LNCAP (cell line): ENCODE measurements at regions not wholly inside any gene's neighbourhood (a gene's known extent, or its start where the extent isn't known, plus 50 kb on each side); places are given as distances from the start of the nearest gene placed in this dataset.

Experiments used
- TF ChIP-seq, protein P1 (sequence below): fragments of 450-650 bp; IDR thresholded peaks from 2 replicates; pipeline ENCODE4 v1.5.1; 2017; ENCODE audit warnings: mild to moderate bottlenecking

- TF ChIP-seq, protein P1, sequence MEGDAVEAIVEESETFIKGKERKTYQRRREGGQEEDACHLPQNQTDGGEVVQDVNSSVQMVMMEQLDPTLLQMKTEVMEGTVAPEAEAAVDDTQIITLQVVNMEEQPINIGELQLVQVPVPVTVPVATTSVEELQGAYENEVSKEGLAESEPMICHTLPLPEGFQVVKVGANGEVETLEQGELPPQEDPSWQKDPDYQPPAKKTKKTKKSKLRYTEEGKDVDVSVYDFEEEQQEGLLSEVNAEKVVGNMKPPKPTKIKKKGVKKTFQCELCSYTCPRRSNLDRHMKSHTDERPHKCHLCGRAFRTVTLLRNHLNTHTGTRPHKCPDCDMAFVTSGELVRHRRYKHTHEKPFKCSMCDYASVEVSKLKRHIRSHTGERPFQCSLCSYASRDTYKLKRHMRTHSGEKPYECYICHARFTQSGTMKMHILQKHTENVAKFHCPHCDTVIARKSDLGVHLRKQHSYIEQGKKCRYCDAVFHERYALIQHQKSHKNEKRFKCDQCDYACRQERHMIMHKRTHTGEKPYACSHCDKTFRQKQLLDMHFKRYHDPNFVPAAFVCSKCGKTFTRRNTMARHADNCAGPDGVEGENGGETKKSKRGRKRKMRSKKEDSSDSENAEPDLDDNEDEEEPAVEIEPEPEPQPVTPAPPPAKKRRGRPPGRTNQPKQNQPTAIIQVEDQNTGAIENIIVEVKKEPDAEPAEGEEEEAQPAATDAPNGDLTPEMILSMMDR = no peak
Observed at GRCh38 chr5:123885081-123885480, 373.1 kb downstream of the CSNK1G3 start.

- TF ChIP-seq, protein P1 = no peak
Observed at GRCh38 chr5:123882965-123883345, 371.0 kb downstream of the CSNK1G3 start.

DNA sequence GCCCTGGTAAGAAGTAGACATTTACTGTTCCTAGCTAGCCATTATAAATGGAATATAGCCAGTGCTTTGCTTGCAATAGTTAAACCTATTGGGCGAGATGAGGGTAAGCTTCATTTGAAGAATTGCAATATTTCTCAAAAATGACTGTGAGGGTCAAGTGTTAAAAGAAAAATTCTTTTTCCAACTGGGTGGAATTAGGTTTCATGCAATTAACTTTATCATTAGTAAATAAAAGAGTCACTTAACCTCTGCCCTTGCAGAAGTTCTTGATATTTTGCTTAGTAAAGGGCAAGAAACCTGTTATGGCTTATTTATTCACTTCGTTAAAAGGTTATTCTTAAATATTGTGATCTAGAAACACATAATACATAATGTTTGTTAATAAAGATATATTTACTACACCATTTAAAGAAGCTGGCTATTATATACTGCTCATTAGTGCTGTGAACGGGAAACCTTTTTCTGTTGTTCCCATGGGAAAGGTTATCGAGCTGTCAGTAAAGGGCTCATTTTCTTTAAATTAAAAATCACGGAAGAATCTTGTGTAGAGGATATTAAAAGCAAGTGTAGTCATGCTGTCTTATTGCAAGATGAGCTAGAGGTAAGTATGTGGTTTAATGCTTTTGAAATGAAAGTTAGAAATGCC lies 370.5 kb downstream of the CSNK1G3 start:
- TF ChIP-seq, protein P1 = no peak

- TF ChIP-seq, protein P1 = no peak
Observed at GRCh38 chr5:123881759-123882244, 369.8 kb downstream of the CSNK1G3 start.

DNA sequence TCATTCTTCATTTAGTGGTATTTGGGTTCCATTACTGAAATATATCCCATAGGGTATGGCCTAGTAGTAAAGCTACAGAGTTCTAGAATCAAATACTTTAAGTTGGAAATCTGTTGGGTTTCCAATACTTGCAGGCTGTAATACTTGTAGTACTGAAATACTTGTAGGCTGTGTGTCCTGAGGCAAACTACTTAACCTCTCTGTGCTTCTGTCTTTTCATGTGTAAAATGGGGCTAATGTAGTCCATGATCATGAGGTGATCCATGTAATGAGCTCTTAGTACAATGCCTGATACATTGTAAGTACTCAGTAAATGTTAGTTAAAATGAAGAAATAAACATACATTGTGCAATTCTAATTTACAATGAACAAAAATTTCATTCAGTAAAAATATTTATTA lies 368.9 kb downstream of the CSNK1G3 start:
- TF ChIP-seq, protein P1 = no peak

- TF ChIP-seq, protein P1 = no peak
Observed at GRCh38 chr5:123879071-123879470, 367.1 kb downstream of the CSNK1G3 start.

DNA sequence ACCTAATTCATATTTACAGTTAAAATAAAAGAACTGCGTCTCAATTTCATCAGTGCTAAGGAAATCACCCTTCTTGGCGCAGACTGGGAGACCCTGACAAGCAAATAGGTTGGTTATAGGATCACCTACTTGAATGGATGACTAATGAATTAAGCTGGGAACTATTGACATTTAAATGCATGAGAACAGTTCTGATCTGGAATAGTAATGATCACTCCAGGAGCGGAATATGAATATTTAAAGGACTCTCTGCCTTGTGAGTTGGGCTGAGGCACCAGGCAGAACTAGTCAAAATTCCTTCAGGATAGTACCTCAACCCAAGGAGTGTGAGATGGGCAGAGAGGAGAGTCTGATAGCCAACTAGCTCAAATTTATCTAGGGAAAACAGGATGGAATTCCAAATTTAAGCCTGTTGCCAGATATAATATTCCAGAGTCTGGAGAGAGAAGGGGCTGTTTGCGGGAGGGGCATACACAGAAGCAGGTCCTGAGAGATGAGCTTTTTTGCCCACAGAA lies 364.4 kb downstream of the CSNK1G3 start:
- TF ChIP-seq, protein P1 = no peak
